Fibroblast of lung (primary cell): ENCODE measurements at regions not wholly inside any gene's neighbourhood (a gene's known extent, or its start where the extent isn't known, plus 50 kb on each side); places are given as distances from the start of the nearest gene placed in this dataset.

ENCODE experiments used
- DNase-seq, 2 donors: peaks; one replicate each; pipeline versions ENCODE4 v3.0.0 to v3.0.0-alpha.2; 2010; ENCODE audit warnings: low read depth in 2 of 2
- H2AFZ ChIP-seq: 2 replicates; pipeline ENCODE4 v1.5.1; 2012; ENCODE audit warnings: low read length, control low read depth, inconsistent platforms
- H3K27ac ChIP-seq: 2 replicates; pipeline ENCODE4 v1.5.1; 2011; ENCODE audit warnings: low read length, control low read depth; ENCODE audit not compliant: insufficient read depth
- H3K27me3 ChIP-seq: 2 replicates; pipeline ENCODE4 v1.5.1; 2011; ENCODE audit warnings: mild to moderate bottlenecking, low read length; ENCODE audit not compliant: control insufficient read depth, insufficient read depth
- H3K36me3 ChIP-seq: 2 replicates; pipeline ENCODE4 v1.5.1; 2011; ENCODE audit warnings: low read length; ENCODE audit not compliant: control insufficient read depth, insufficient read depth
- H3K4me1 ChIP-seq: 2 replicates; pipeline ENCODE4 v1.5.1; 2011; ENCODE audit warnings: low read length; ENCODE audit not compliant: control insufficient read depth, insufficient read depth; ENCODE audit errors: extremely low read depth
- H3K4me2 ChIP-seq: 2 replicates; pipeline ENCODE4 v1.5.1; 2011; ENCODE audit warnings: low read length, control low read depth; ENCODE audit not compliant: insufficient read depth; ENCODE audit errors: extremely low read depth
- H3K4me3 ChIP-seq, 4 experiments: fragments of 200-600 bp in 1 of 4; sonication (generic) in 1 of 4; replicated peaks in 1 of 4; 2 replicates each; pipeline ENCODE4 v1.5.1; 2011 to 2016; ENCODE audit warnings: low read length in 4 of 4, low read depth in 3 of 4, mild to moderate bottlenecking in 3 of 4, control low read depth in 2 of 4, inconsistent platforms in 1 of 4, mixed read lengths in 1 of 4; ENCODE audit not compliant: insufficient read depth in 1 of 4; ENCODE audit errors: control extremely low read depth in 1 of 4
- H3K79me2 ChIP-seq: 2 replicates; pipeline ENCODE4 v1.5.1; 2012; ENCODE audit warnings: mild to moderate bottlenecking, low read length, inconsistent platforms; ENCODE audit not compliant: control insufficient read depth, insufficient read depth
- H3K9ac ChIP-seq: 2 replicates; pipeline ENCODE4 v1.5.1; 2011; ENCODE audit warnings: mild to moderate bottlenecking, low read length, control low read depth; ENCODE audit not compliant: insufficient read depth
- H3K9me3 ChIP-seq: 2 replicates; pipeline ENCODE4 v1.5.1; 2012; ENCODE audit warnings: low read depth, low read length; ENCODE audit not compliant: control insufficient read depth, insufficient read depth
- H4K20me1 ChIP-seq: 2 replicates; pipeline ENCODE4 v1.5.1; 2011; ENCODE audit warnings: low read length; ENCODE audit not compliant: control insufficient read depth, insufficient read depth; ENCODE audit errors: extremely low read depth
- EZH2 ChIP-seq: IDR thresholded peaks from 2 replicates; pipeline ENCODE4 v1.5.1; 2012; ENCODE audit warnings: low read length, control low read depth, mild to moderate bottlenecking; ENCODE audit errors: missing control alignments
- TF ChIP-seq, protein P1 (sequence below), 2 donors: IDR thresholded peaks in 1 of 2; conservative IDR thresholded peaks in 1 of 2; 1 replicate in 1 of 2; 2 replicates in 1 of 2; pipeline ENCODE4 v1.5.1; 2011 to 2012; ENCODE audit warnings: low read length in 2 of 2, control low read depth in 1 of 2, inconsistent platforms in 1 of 2, low read depth in 1 of 2, mild to moderate bottlenecking in 1 of 2

DNA sequence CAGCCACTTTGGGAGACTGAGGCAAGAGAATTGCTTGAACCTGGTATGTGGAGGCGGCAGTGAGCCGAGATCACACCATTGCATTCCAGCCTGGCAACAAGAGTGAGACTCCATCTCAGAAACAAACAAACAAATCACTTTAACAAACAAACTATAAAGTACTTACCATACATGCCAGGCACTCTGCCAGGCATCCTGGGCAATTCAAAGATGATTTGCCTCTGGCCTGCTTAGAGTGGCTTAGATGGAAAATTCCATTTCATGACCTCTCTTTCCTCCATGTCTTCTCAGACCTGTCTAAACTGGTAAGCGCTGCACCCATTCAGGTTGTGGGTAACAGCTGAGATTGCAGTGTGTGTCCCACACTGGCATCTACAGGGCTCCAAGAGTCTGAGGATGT lies 273.2 kb downstream of the BCL2 start:
- Histone ChIP-seq H3K4me2 (no peak overlapping the region), H3K79me2 (no peaks in the 10 kb centered on the region), H3K9ac (no peak overlapping the region), H3K27me3 (peaks cover 2% of the 10 kb centered on the region), H3K36me3 (no peaks in the 10 kb centered on the region), H3K9me3 (no peaks in the 10 kb centered on the region), H3K4me3 (no peak overlapping the region), H3K27ac (no peak overlapping the region), H2AFZ (no peak overlapping the region), H3K4me1 (no peaks in the 10 kb centered on the region), H4K20me1 (no peaks in the 10 kb centered on the region)
- no peak for DNase-seq
- TF ChIP-seq EZH2 = no peak
- TF ChIP-seq, protein P1, sequence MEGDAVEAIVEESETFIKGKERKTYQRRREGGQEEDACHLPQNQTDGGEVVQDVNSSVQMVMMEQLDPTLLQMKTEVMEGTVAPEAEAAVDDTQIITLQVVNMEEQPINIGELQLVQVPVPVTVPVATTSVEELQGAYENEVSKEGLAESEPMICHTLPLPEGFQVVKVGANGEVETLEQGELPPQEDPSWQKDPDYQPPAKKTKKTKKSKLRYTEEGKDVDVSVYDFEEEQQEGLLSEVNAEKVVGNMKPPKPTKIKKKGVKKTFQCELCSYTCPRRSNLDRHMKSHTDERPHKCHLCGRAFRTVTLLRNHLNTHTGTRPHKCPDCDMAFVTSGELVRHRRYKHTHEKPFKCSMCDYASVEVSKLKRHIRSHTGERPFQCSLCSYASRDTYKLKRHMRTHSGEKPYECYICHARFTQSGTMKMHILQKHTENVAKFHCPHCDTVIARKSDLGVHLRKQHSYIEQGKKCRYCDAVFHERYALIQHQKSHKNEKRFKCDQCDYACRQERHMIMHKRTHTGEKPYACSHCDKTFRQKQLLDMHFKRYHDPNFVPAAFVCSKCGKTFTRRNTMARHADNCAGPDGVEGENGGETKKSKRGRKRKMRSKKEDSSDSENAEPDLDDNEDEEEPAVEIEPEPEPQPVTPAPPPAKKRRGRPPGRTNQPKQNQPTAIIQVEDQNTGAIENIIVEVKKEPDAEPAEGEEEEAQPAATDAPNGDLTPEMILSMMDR (conservative IDR thresholded peaks at IDR 0.05 in 1 of 2, IDR thresholded peaks at IDR 0.05 in 1 of 2; ENCODE audit: low read depth in 1 of 2, low read length in 2 of 2) = no peak

DNA sequence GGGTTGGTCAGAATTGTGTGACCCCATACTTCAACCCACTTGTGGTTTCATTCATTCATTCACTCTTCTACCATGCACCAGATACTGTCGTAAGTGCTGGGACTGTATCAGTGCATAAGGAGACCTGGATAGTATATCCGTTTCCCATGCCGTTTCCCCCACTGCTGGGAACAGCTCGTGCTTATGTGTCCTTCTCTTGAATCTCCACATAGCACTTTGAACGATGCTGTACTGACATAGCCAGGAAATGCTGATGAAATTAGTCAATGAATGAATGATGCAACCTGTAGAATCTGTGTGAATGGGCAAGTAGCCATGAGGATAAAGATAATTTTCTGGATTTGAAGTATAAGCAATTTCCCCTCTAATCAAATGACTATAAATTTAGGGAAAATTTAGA lies 276.1 kb downstream of the BCL2 start:
- Histone ChIP-seq H3K9ac (no peak overlapping the region), H3K27me3 (peaks cover 2% of the 10 kb centered on the region), H2AFZ (no peak overlapping the region), H3K27ac (no peak overlapping the region), H3K36me3 (no peaks in the 10 kb centered on the region), H3K9me3 (no peaks in the 10 kb centered on the region), H3K4me2 (no peak overlapping the region), H3K4me3 (no peak overlapping the region), H4K20me1 (no peaks in the 10 kb centered on the region), H3K4me1 (no peaks in the 10 kb centered on the region), H3K79me2 (no peaks in the 10 kb centered on the region)
- TF ChIP-seq, protein P1 (conservative IDR thresholded peaks at IDR 0.05 in 1 of 2, IDR thresholded peaks at IDR 0.05 in 1 of 2; ENCODE audit: low read depth in 1 of 2, low read length in 2 of 2) = no peak
- no peak for TF ChIP-seq EZH2
- DNase-seq = peak in 1 of 2 donors; percentile 36

DNA sequence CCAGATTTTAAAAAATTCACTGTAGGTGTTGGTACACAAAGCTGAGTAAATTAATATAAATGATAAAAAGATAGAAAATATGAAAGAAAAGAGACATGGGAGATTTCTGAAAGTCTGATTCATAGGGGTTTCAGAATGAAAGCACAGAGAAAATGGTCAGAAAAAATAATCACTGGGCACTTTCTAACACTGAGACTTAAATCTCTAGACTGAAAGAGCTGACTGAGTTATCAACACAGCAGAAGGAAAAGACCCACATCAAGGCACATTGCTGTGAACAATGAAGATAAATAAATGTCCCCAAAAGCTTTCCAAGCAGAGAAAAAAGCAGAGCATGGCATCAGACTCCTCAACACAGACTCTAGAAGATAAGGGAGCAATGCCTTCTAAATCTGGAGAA lies 277.2 kb downstream of the BCL2 start:
- H3K9ac ChIP-seq = no peak overlapping the region
- peaks cover 2% of the 10 kb centered on the region for H3K27me3 ChIP-seq

More for the DNA sequence above, 277.2 kb downstream of the BCL2 start:
- Histone ChIP-seq H4K20me1 (no peaks in the 10 kb centered on the region), H3K79me2 (no peaks in the 10 kb centered on the region), H3K4me3 (no peak overlapping the region), H3K4me2 (no peak overlapping the region), H3K36me3 (no peaks in the 10 kb centered on the region), H3K27ac (no peak overlapping the region), H2AFZ (no peak overlapping the region), H3K9me3 (no peaks in the 10 kb centered on the region), H3K4me1 (no peaks in the 10 kb centered on the region)
- no peak for TF ChIP-seq EZH2
- TF ChIP-seq, protein P1 (conservative IDR thresholded peaks at IDR 0.05 in 1 of 2, IDR thresholded peaks at IDR 0.05 in 1 of 2; ENCODE audit: low read depth in 1 of 2, low read length in 2 of 2) = no peak
- DNase-seq = no peak
